Epithelial cell of prostate (primary cell): ENCODE measurements at regions not wholly inside any gene's neighbourhood (a gene's known extent, or its start where the extent isn't known, plus 50 kb on each side); places are given as distances from the start of the nearest gene placed in this dataset.

Experiments
- DNase-seq: peaks from one replicate; pipeline ENCODE4 v3.0.0-alpha.2; 2011; ENCODE audit warnings: low read depth, low spot score
- H3K27ac ChIP-seq: fragments of 450-650 bp; 2 replicates; pipeline ENCODE4 v1.5.1; 2017; ENCODE audit warnings: mild to moderate bottlenecking

- no peak overlapping the region for H3K27ac ChIP-seq
- no peak for DNase-seq
These were observed 738.1 kb upstream of the TBX3 start for GRCh38 chr12:115421796-115422709.

- no peak for DNase-seq
- no peak overlapping the region for H3K27ac ChIP-seq
These were observed 737.4 kb upstream of the TBX3 start for GRCh38 chr12:115421350-115421749.

GRCh38 chr12:115419145-115419646 is 735.2 kb upstream of the TBX3 start:
- no peak for DNase-seq
- no peak overlapping the region for H3K27ac ChIP-seq

- no peak overlapping the region for H3K27ac ChIP-seq
- no peak for DNase-seq
These were observed 733.6 kb upstream of the TBX3 start for GRCh38 chr12:115417610-115418009.

- no peak for DNase-seq
- no peak overlapping the region for H3K27ac ChIP-seq
These were observed 732.9 kb upstream of the TBX3 start for GRCh38 chr12:115416869-115417268.

- DNase-seq = no peak
- H3K27ac ChIP-seq = no peak overlapping the region
These were observed 729.7 kb upstream of the TBX3 start for GRCh38 chr12:115413626-115414025.

- no peak overlapping the region for H3K27ac ChIP-seq
- no peak for DNase-seq
These were observed 728.9 kb upstream of the TBX3 start for GRCh38 chr12:115412831-115413230.

GRCh38 chr12:115411121-115411520 is 727.1 kb upstream of the TBX3 start:
- DNase-seq = no peak

GRCh38 chr12:115408642-115409041 is 724.7 kb upstream of the TBX3 start:
- DNase-seq = no peak
- no peak overlapping the region for H3K27ac ChIP-seq

More at GRCh38 chr12:115411121-115411520, 727.1 kb upstream of the TBX3 start:
- no peak overlapping the region for H3K27ac ChIP-seq

GRCh38 chr12:115407723-115408122 is 723.7 kb upstream of the TBX3 start:
- H3K27ac ChIP-seq = no peak overlapping the region
- DNase-seq = no peak

GRCh38 chr12:115407036-115407435 is 723.1 kb upstream of the TBX3 start:
- H3K27ac ChIP-seq = no peak overlapping the region
- DNase-seq = no peak

GRCh38 chr12:115405471-115405860 is 721.5 kb upstream of the TBX3 start:
- DNase-seq = no peak
- no peak overlapping the region for H3K27ac ChIP-seq

GRCh38 chr12:115404761-115405470 is 720.9 kb upstream of the TBX3 start:
- no peak overlapping the region for H3K27ac ChIP-seq

GRCh38 chr12:115403689-115404088 is 719.7 kb upstream of the TBX3 start:
- H3K27ac ChIP-seq = no peak overlapping the region
- DNase-seq = no peak

More at GRCh38 chr12:115404761-115405470, 720.9 kb upstream of the TBX3 start:
- no peak for DNase-seq

- H3K27ac ChIP-seq = no peak overlapping the region
These were observed 719.3 kb upstream of the TBX3 start for GRCh38 chr12:115403253-115403652.

GRCh38 chr12:115402443-115403180 is 718.6 kb upstream of the TBX3 start:
- no peak overlapping the region for H3K27ac ChIP-seq
- no peak for DNase-seq

More at GRCh38 chr12:115403253-115403652, 719.3 kb upstream of the TBX3 start:
- no peak for DNase-seq

- DNase-seq = no peak
- no peak overlapping the region for H3K27ac ChIP-seq
These were observed 717.8 kb upstream of the TBX3 start for GRCh38 chr12:115401761-115402160.

- no peak overlapping the region for H3K27ac ChIP-seq
- DNase-seq = no peak
These were observed 716.0 kb upstream of the TBX3 start for GRCh38 chr12:115400011-115400410.

- no peak for DNase-seq
- H3K27ac ChIP-seq = no peak overlapping the region
These were observed 714.4 kb upstream of the TBX3 start for GRCh38 chr12:115398311-115398781.

GRCh38 chr12:115396567-115396966 is 712.6 kb upstream of the TBX3 start:
- no peak overlapping the region for H3K27ac ChIP-seq

More at GRCh38 chr12:115396567-115396966, 712.6 kb upstream of the TBX3 start:
- no peak for DNase-seq
